SW480 (cell line): ENCODE measurements at regions not wholly inside any gene's neighbourhood (a gene's known extent, or its start where the extent isn't known, plus 50 kb on each side); places are given as distances from the start of the nearest gene placed in this dataset.
A peak's percentile ranks its signal among the peaks of the same experiment; 100 is the strongest.
"Not testable (repeated sequence)": the region's sequence is repeated elsewhere in the genome, so short reads cannot be mapped to it uniquely, and the experiment has no call there.

Experiments used
- DNase-seq: peaks from one replicate; pipeline ENCODE4 v3.0.0-alpha.2; 2016; ENCODE audit warnings: low spot score

- DNase-seq: no peak
These were observed 264.6 kb upstream of the TRIB2 start for GRCh38 chr2:12452185-12452584.

GRCh38 chr2:12453731-12454130, 263.0 kb upstream of the TRIB2 start:
- DNase-seq: no peak

GRCh38 chr2:12455661-12456060, 261.1 kb upstream of the TRIB2 start:
- peak; percentile 12 for DNase-seq

GRCh38 chr2:12456293-12457106, 260.2 kb upstream of the TRIB2 start:
- peak; percentile 90 for DNase-seq

GRCh38 chr2:12457831-12458230, 258.9 kb upstream of the TRIB2 start:
- DNase-seq: no peak

- DNase-seq: no peak
These were observed 253.5 kb upstream of the TRIB2 start for GRCh38 chr2:12463189-12463588.

- no peak for DNase-seq
These were observed 251.1 kb upstream of the TRIB2 start for GRCh38 chr2:12465631-12466135.

GRCh38 chr2:12467303-12467702, 249.4 kb upstream of the TRIB2 start:
- DNase-seq: no peak

GRCh38 chr2:12469141-12469561, 247.6 kb upstream of the TRIB2 start:
- DNase-seq: no peak

GRCh38 chr2:12472265-12472664, 244.5 kb upstream of the TRIB2 start:
- DNase-seq: not testable (repeated sequence)

GRCh38 chr2:12478151-12479064, 238.3 kb upstream of the TRIB2 start:
- DNase-seq: no peak

- no peak for DNase-seq
These were observed 237.6 kb upstream of the TRIB2 start for GRCh38 chr2:12479065-12479601.

GRCh38 chr2:12484536-12485115, 232.1 kb upstream of the TRIB2 start:
- no peak for DNase-seq

GRCh38 chr2:12486205-12487118, 230.3 kb upstream of the TRIB2 start:
- DNase-seq: peak; percentile 72

GRCh38 chr2:12487253-12488004, 229.3 kb upstream of the TRIB2 start:
- DNase-seq: no peak

- DNase-seq: no peak
These were observed 228.1 kb upstream of the TRIB2 start for GRCh38 chr2:12488352-12489318.

GRCh38 chr2:12490641-12491040, 226.1 kb upstream of the TRIB2 start:
- no peak for DNase-seq

- not testable (repeated sequence) for DNase-seq
These were observed 224.4 kb upstream of the TRIB2 start for GRCh38 chr2:12492360-12492759.

GRCh38 chr2:12493031-12493513, 223.7 kb upstream of the TRIB2 start:
- DNase-seq: no peak
